ENCODE measurements at regions not wholly inside any gene's neighbourhood (a gene's known extent, or its start where the extent isn't known, plus 50 kb on each side); places are given as distances from the start of the nearest gene placed in this dataset.
"Not testable (repeated sequence)": the region's sequence is repeated elsewhere in the genome, so short reads cannot be mapped to it uniquely, and the experiment has no call there.

DNA sequence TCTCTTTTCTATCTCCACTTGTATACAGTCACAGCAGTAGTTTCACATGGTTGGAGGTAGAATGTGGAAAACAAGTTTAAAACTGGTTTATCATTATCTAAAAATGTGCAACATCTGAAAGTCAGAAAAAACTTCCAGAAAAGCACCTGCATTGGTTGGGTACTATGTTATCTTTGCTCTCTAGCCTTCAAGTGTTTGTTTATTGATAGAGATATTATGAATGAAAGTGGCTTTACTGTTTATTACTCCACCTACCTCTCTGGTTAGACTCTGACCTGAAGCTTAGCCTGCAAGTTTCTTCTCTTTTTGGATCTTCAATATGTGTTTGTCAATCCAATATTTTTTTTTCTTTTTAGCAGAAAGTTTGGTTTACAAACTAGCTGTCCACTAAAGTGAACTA lies 2161.4 kb upstream of the RAG2 start:
- Mint-ChIP-seq H3K27me3 (no peaks in the 10 kb centered on the region), H3K27ac (no peak overlapping the region), H3K4me1 (no peaks in the 10 kb centered on the region), H3K9me3 (peaks cover 1% of the 10 kb centered on the region), H3K36me3 (no peaks in the 10 kb centered on the region), H3K4me3 (no peak overlapping the region)
- ATAC-seq (ENCODE audit: low read depth) = no peak
- POLR2A ChIA-PET = no interaction called here
- DNase-seq = no peak

DNA sequence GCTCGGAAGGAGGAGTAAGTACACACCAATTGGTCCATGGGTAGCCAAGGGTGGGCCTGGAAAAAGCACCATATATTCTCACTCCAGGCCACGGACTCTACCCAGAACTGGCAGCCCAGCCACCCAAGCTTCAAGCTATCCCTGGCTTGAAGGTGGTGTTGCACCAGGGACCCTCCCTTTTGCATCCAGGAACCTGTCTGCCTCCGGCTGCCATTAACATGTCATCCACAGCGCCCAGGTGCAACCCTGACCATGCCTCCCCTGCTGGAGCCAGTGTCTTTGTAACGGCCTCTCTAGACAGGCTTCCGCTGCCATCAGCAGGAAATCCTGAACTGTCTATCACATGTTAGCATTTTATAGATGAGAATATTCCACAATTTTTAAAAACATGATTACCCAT lies 2158.5 kb upstream of the RAG2 start:
- peaks cover 3% of the 10 kb centered on the region for H3K9me3 Mint-ChIP-seq
- H3K27me3 Mint-ChIP-seq = no peaks in the 10 kb centered on the region
- H3K27ac Mint-ChIP-seq = no peak overlapping the region
- ATAC-seq (ENCODE audit: low read depth) = no peak
- H3K4me3 Mint-ChIP-seq = no peak overlapping the region
- H3K4me1 Mint-ChIP-seq = no peaks in the 10 kb centered on the region
- no peaks in the 10 kb centered on the region for H3K36me3 Mint-ChIP-seq
- no peak for DNase-seq
- POLR2A ChIA-PET = no interaction called here

DNA sequence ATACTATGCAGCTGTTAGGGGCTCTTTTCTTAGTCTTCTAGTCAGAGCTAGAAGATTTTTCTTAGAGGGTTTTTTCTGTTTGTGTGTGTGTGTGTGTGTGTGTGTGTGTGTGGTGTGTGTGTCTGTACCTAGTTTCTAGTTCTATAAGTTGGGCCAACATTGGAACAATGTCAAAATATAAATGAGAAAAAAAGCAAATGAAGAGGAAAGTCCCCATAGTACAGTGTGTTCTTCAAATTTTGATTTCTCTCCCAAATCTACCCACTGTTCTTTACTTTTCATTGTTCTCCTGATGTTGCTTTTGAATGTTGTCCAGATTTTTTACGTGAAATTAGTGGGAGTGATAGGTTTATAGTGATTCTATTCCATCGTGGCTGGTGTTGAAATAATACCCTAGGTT lies 2153.4 kb upstream of the RAG2 start:
- Mint-ChIP-seq H3K36me3 (no peaks in the 10 kb centered on the region), H3K9me3 (peaks cover 3% of the 10 kb centered on the region), H3K27ac (no peak overlapping the region), H3K4me1 (no peaks in the 10 kb centered on the region), H3K4me3 (no peak overlapping the region), H3K27me3 (no peaks in the 10 kb centered on the region)
- ATAC-seq (ENCODE audit: low read depth) = no peak
- no peak for DNase-seq
- POLR2A ChIA-PET = no interaction called here

DNA sequence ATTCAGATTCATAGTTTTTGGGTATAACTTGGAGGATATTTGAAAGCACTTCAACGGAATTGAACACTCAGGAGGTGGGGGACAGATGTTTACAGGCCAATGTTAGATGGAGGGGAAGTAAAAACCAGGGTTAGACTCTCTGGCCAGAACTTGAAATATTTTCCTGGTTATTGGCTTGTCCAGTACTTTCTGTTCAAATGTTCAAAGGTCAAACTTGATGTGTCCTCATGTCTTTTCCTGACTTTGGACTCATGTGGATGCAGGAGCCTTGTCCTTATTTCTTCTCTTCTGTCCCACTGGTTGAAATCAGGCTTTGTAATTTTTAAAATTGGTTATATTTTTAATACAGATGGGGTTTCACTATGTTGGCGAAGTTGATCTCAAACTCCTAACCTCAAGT lies 2148.5 kb upstream of the RAG2 start:
- H3K9me3 Mint-ChIP-seq; ATAC-seq (ENCODE audit: low read depth); H3K27me3 Mint-ChIP-seq; H3K27ac Mint-ChIP-seq; H3K36me3 Mint-ChIP-seq; H3K4me3 Mint-ChIP-seq; POLR2A ChIA-PET; DNase-seq; H3K4me1 Mint-ChIP-seq: not testable (repeated sequence)

DNA sequence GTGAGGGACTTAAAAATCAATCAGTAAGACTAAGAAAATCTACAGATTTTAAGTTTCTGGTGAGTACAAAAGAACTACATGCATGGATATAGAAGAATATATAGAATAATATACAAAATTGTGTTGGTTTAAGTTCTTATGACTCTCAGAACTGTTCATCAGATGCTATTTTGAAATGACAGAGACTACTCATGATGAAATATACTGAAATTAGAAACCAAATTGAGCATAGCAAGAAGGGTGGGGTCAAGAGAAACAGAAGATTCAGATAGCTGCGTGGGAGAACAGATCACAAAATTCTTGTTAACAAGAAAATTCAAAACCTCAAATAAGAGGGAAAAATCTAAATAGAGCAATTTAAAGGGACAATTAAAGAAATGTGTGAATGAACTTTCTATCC lies 2125.3 kb upstream of the RAG2 start:
- H3K27ac Mint-ChIP-seq = no peak overlapping the region

DNA sequence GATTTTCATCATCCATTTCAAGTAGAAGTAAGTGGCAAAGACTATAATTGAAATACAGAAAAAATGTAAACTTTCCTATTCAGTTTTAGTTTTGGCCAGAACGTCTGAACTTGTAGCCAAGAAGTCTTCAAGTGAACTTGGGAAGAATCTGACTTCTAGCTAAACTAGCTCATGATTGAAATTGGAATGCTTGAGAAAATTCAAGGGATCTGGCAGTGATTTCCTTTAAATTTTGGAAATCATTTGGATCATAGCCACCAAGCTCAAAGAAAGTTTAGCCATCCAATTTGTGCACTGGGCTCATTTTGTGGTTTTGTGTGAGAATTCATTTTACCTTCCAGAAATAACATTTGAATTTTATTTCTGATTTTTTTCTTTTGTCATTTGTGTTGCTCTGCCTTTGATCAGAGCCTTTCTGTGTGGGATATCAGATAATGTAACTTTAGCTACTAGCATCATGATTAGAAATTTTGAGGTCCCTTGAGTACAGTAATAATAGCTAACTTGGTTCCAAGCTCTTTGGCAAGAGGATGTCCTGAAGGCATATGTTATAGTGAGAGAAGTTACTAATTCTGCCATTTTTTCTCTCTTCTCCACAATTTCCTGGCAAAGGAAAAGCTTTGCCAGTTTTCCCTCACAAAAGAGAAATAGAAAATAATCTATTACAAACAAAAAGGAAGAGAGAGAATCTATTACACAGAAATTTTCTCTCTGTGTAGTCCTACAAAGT lies 2123.7 kb upstream of the RAG2 start:
- no peaks in the 10 kb centered on the region for H3K27me3 Mint-ChIP-seq
- no peaks in the 10 kb centered on the region for H3K4me1 Mint-ChIP-seq
- ATAC-seq (ENCODE audit: low read depth) (no peak), DNase-seq (no peak)
- H3K27ac Mint-ChIP-seq = no peak overlapping the region
- peaks cover 4% of the 10 kb centered on the region for H3K9me3 Mint-ChIP-seq
- no peaks in the 10 kb centered on the region for H3K36me3 Mint-ChIP-seq
- POLR2A ChIA-PET = no interaction called here
- H3K4me3 Mint-ChIP-seq = no peak overlapping the region

More for the DNA sequence above, 2125.3 kb upstream of the RAG2 start:
- Mint-ChIP-seq H3K4me3 (no peak overlapping the region), H3K9me3 (peaks cover 9% of the 10 kb centered on the region), H3K4me1 (no peaks in the 10 kb centered on the region), H3K27me3 (no peaks in the 10 kb centered on the region), H3K36me3 (no peaks in the 10 kb centered on the region)
- POLR2A ChIA-PET = no interaction called here
- no peak for ATAC-seq (ENCODE audit: low read depth)
- no peak for DNase-seq

DNA sequence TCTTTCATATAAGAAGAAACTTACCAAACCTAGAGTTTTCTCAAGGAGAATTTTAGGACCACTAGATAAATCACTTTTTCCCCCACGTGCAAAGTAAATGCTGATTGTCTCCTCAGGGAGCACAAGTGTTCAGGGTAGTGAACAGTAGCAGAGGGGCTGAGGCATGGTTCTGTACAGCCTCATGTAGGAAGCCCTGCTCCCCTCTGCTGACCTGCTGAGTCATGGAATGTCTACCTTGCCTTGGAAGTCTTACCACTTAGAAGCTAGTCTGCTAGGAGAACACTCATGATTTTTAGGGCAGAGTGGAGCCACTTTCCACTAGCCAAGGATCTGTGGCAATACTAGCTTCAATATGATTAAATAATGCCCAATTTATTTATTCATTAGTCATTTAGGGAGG lies 2120.6 kb upstream of the RAG2 start:
- H3K9me3 Mint-ChIP-seq = peaks cover 5% of the 10 kb centered on the region
- DNase-seq (no peak), ATAC-seq (ENCODE audit: low read depth) (no peak)
- no peaks in the 10 kb centered on the region for H3K4me1 Mint-ChIP-seq
- no peak overlapping the region for H3K27ac Mint-ChIP-seq
- H3K4me3 Mint-ChIP-seq = no peak overlapping the region
- H3K36me3 Mint-ChIP-seq = no peaks in the 10 kb centered on the region
- no peaks in the 10 kb centered on the region for H3K27me3 Mint-ChIP-seq
- POLR2A ChIA-PET = no interaction called here

DNA sequence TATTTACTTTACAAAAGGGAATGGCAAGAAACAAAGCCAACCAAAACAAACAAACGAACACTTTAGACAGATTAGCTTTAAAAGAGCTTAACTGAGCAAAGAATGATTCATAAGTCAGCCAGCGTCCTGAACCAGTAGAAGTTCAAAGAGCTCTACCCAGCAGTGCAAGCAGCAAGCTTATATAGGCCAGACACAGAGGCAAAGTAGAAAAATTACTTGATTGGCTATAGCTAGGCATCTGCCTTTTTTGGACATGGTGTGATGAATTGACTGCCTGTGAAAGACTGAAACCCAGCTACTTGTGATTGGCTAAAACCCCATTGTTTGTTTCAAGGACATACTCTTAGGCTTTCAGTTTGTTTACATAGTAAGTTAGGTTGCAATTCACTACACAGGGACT lies 2120.0 kb upstream of the RAG2 start:
- POLR2A ChIA-PET = no interaction called here
- H3K4me1 Mint-ChIP-seq = no peaks in the 10 kb centered on the region
- H3K9me3 Mint-ChIP-seq = peaks cover 6% of the 10 kb centered on the region

DNA sequence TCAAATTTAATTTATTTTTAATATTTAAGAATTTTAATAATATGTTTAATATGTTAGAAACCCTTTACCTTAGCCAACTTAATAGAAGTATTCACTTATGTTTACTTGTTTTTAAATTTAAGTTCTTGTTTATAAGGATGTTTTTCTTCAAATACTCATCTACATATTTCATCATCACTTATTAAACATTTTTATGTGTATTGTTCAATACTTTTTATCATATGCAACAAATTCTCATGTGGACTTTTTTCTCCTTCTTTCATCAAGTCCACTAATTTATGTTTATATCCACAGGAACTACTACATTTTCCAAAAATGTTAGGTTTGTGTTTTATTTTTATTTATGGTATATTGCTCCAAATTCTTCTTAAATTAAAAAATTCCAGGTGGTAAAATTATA lies 2113.1 kb upstream of the RAG2 start:
- Mint-ChIP-seq H3K9me3 (peaks cover 9% of the 10 kb centered on the region), H3K27me3 (no peaks in the 10 kb centered on the region), H3K27ac (no peak overlapping the region), H3K4me3 (no peak overlapping the region), H3K4me1 (no peaks in the 10 kb centered on the region), H3K36me3 (no peaks in the 10 kb centered on the region)
- DNase-seq = no peak
- POLR2A ChIA-PET = no interaction called here
- ATAC-seq (ENCODE audit: low read depth) = no peak

More for the DNA sequence above, 2120.0 kb upstream of the RAG2 start:
- H3K36me3 Mint-ChIP-seq = no peaks in the 10 kb centered on the region
- no peak overlapping the region for H3K4me3 Mint-ChIP-seq
- ATAC-seq (ENCODE audit: low read depth) (no peak), DNase-seq (no peak)
- no peaks in the 10 kb centered on the region for H3K27me3 Mint-ChIP-seq
- H3K27ac Mint-ChIP-seq = no peak overlapping the region

DNA sequence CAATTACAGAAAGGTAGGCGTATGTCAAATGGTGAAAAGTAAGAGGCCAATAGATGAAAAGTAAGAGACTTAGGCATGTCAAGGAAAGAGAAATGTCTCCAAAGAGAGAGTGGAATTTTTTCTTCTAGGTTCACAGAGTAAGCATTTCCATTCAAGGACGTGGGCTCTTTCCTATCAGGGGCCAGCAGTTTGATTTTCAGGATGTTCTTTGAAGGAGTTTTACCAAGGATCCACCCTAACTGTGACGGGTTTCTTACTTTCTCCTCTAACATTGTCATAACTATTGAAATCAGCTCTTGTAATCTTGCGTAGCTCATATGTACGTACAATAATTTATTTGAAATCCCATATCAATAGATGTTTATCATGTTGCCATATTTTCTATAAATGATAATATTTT lies 2112.2 kb upstream of the RAG2 start:
- no peak overlapping the region for H3K4me3 Mint-ChIP-seq
- H3K27me3 Mint-ChIP-seq = no peaks in the 10 kb centered on the region
- H3K9me3 Mint-ChIP-seq = peaks cover 9% of the 10 kb centered on the region
- ATAC-seq (ENCODE audit: low read depth) (no peak), DNase-seq (no peak)
- POLR2A ChIA-PET = no interaction called here
- H3K36me3 Mint-ChIP-seq = no peaks in the 10 kb centered on the region
- no peaks in the 10 kb centered on the region for H3K4me1 Mint-ChIP-seq
- no peak overlapping the region for H3K27ac Mint-ChIP-seq

DNA sequence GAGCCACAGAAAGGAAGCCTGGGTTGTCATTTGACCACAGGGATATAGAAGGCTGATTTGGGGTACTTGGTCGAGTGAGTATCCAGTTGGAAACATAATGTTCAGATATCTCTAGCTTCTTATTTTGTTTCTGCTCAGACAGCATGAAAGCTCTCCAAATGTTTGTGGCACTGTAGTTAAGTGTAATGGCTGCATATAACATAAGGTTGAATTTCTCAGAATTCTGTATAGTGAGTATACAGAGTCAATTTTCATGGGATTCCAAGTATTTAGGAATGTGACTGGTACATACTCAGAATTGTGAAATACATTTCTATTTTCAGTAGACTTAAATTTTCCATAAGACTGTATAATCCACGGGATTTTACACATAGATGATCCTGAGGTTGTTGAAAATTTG lies 2102.1 kb upstream of the RAG2 start:
- H3K4me1 Mint-ChIP-seq = no peaks in the 10 kb centered on the region
- H3K4me3 Mint-ChIP-seq = no peak overlapping the region
- no peak overlapping the region for H3K27ac Mint-ChIP-seq
- peaks cover 5% of the 10 kb centered on the region for H3K9me3 Mint-ChIP-seq
- no peak for DNase-seq
- H3K36me3 Mint-ChIP-seq = no peaks in the 10 kb centered on the region
- no peaks in the 10 kb centered on the region for H3K27me3 Mint-ChIP-seq
- ATAC-seq (ENCODE audit: low read depth) = no peak
- POLR2A ChIA-PET = no interaction called here

DNA sequence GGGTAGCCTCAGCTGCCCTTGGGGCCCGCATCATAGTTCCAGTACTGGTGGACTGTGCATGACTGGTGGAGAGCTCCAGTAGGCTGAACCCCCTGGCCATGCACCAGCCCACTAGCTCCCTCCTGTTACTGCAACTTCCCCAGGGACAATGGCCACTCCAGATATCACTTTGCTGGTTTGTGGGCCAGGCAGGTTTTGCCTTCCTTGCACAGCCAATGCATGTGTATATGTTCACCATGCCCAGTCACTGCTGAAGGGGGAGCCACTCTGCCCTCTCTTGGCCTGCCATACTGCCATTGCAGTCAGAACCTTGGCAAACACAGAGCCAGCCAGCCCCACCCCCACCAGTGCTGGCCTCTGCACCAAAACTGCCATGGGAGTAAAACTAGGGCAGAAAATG lies 2095.3 kb upstream of the RAG2 start:
- H3K4me3 Mint-ChIP-seq = no peak overlapping the region
- H3K36me3 Mint-ChIP-seq = no peaks in the 10 kb centered on the region
- POLR2A ChIA-PET = no interaction called here
- no peaks in the 10 kb centered on the region for H3K4me1 Mint-ChIP-seq
- peaks cover 2% of the 10 kb centered on the region for H3K9me3 Mint-ChIP-seq
- ATAC-seq (ENCODE audit: low read depth) (no peak), DNase-seq (no peak)
- H3K27ac Mint-ChIP-seq = no peak overlapping the region
- no peaks in the 10 kb centered on the region for H3K27me3 Mint-ChIP-seq

DNA sequence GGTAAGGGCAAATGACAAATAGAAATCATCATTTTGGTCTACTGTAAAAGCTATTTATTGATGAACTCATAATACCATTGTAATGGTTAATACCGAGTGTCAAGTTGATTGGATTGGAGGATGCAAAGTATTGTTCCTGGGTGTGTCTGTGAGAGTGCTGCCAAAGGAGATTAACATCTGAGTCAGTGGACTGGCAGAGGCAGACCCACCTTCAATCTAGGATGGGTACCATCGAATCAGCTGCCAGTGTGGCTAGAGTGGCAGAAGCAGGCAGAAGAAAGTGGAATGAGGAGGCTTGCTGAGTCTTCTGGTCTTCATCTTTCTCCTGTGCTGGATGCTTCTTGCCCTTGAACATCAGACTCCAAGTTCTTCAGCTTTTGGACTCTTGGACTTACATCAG lies 2092.2 kb upstream of the RAG2 start:
- H3K4me3 Mint-ChIP-seq; POLR2A ChIA-PET; ATAC-seq (ENCODE audit: low read depth); H3K27me3 Mint-ChIP-seq; H3K9me3 Mint-ChIP-seq; H3K36me3 Mint-ChIP-seq; DNase-seq; H3K4me1 Mint-ChIP-seq; H3K27ac Mint-ChIP-seq: not testable (repeated sequence)

DNA sequence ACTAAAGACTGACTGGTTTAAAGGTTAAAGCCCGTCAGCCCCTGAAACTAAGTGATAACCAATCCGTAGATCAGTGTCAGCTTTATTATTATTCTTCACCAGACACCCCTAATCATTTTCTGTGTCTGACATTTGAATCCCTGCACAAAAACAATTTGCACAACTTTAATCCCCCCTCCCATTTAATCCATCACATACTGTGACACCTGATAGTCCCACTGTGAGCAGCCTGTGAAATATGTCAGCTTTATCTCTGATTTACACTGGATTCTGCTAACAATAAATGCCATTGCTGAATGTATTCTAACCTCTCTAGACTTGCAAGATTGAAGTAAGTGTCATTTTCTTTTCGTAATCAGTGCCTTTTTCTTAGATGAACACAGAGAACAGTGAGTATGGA lies 2089.0 kb upstream of the RAG2 start:
- H3K27ac Mint-ChIP-seq = no peak overlapping the region
- POLR2A ChIA-PET = no interaction called here
- ATAC-seq (ENCODE audit: low read depth) (no peak), DNase-seq (no peak)
- peaks cover 4% of the 10 kb centered on the region for H3K9me3 Mint-ChIP-seq
- no peaks in the 10 kb centered on the region for H3K27me3 Mint-ChIP-seq
- H3K4me3 Mint-ChIP-seq = no peak overlapping the region
- H3K4me1 Mint-ChIP-seq = no peaks in the 10 kb centered on the region
- no peaks in the 10 kb centered on the region for H3K36me3 Mint-ChIP-seq

DNA sequence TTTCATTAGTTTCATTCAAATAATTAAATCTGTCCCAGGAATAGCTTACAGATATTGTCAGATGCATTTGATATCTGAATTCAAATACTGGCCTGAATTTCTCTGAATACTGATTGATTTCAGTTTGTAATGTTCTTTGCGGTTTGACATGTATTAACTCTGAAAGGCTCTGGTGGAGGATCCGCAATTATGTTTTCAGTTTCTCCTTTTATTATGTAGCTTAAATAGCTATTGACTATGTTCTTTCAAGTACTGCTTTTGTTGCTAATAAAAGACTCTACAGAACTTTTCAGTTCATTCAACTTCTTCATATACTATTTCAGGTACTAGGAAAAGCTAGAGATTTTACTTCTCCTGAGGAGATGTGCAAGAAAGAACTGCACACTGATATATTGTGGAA lies 2085.4 kb upstream of the RAG2 start:
- DNase-seq = no peak
- H3K27me3 Mint-ChIP-seq = no peaks in the 10 kb centered on the region
- no peaks in the 10 kb centered on the region for H3K4me1 Mint-ChIP-seq
- H3K4me3 Mint-ChIP-seq = no peak overlapping the region
- H3K9me3 Mint-ChIP-seq = peaks cover 9% of the 10 kb centered on the region
- POLR2A ChIA-PET = no interaction called here
- no peak overlapping the region for H3K27ac Mint-ChIP-seq
- no peaks in the 10 kb centered on the region for H3K36me3 Mint-ChIP-seq
- no peak for ATAC-seq (ENCODE audit: low read depth)

All from activated naive CD8-positive, alpha-beta T cell treated with anti-CD3 and anti-CD28 coated beads, Interleukin-2, amount 10 ng/mL, durations not matched to agents 7 days and 5 days (primary cell).